ENCODE measurements at regions not wholly inside any gene's neighbourhood (a gene's known extent, or its start where the extent isn't known, plus 50 kb on each side); places are given as distances from the start of the nearest gene placed in this dataset.

DNA sequence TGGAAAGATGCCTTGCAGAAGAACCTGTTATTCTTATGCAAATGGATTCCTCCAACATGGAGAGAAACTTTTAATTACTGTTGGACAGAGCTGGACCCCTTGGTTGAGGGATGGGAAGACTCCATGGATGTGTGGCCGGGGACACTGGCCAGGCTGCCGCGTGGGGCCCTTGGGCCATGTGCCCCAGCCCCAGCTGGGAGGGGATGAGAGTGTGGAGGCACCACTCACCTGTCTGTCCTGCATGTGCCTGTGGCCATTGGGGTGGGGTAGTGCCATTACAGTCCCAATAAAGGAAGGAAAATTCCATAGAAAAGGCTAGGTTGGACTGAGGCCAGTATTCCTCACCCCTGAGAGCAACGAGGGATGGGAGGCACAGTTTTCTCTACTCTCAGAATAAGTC, 564.5 kb upstream of the PTBP2 start:
- H3K36me3 ChIP-seq (ENCODE audit: control insufficient read depth in 1 of 2, insufficient read depth in 2 of 2, low read length in 1 of 2): no peaks in the 10 kb centered on the region
- no peak overlapping the region for H3K4me3 ChIP-seq (ENCODE audit: low read length in 2 of 2)
- H3K27me3 ChIP-seq (ENCODE audit: control insufficient read depth in 1 of 2, insufficient read depth in 2 of 2, low read length in 1 of 2): no peaks in the 10 kb centered on the region
- H3K27ac ChIP-seq (ENCODE audit: low read depth in 1 of 2, low read length in 2 of 2): no peak overlapping the region
- 81 to 82% methylated on average over 4 of the region's 4 CpGs for WGBS, 2 donors
- no peak for DNase-seq
- no peak for ATAC-seq (ENCODE audit: low FRiP score)
- no peaks in the 10 kb centered on the region for H3K4me1 ChIP-seq (ENCODE audit: control insufficient read depth in 1 of 2, insufficient read depth in 2 of 2, low read length in 2 of 2)
- H3K9me3 ChIP-seq (ENCODE audit: control insufficient read depth, low read length): no peaks in the 10 kb centered on the region
- intact Hi-C loops (cut with DNase I): no loop called here

DNA sequence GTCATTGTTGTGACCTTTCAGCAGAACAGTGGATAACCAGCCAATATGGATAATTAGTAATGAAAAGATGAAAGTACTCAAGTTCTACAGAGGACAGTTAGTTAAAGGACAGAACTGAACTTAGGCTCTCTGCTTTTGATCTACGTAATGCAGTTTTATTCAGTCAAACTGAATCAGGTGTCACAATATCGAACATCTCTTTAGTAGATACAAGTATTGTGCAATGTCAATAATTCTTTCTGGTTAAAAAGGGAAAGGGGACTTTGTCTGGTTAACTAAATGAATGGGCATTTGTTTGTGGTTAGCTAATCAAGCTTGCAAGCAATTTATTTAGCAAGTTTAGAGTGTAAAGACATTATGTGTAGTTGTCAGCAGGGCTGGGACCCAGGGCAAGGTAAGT, 562.2 kb upstream of the PTBP2 start:
- no peak for DNase-seq
- intact Hi-C loops (cut with DNase I): no loop called here
- no peak overlapping the region for H3K4me3 ChIP-seq (ENCODE audit: low read length in 2 of 2)
- WGBS, 2 donors: 97% methylated on average over 2 of the region's 2 CpGs
- H3K9me3 ChIP-seq (ENCODE audit: control insufficient read depth, low read length): no peaks in the 10 kb centered on the region
- H3K4me1 ChIP-seq (ENCODE audit: control insufficient read depth in 1 of 2, insufficient read depth in 2 of 2, low read length in 2 of 2): no peaks in the 10 kb centered on the region
- no peak for ATAC-seq (ENCODE audit: low FRiP score)
- H3K36me3 ChIP-seq (ENCODE audit: control insufficient read depth in 1 of 2, insufficient read depth in 2 of 2, low read length in 1 of 2): no peaks in the 10 kb centered on the region
- no peak overlapping the region for H3K27ac ChIP-seq (ENCODE audit: low read depth in 1 of 2, low read length in 2 of 2)
- no peaks in the 10 kb centered on the region for H3K27me3 ChIP-seq (ENCODE audit: control insufficient read depth in 1 of 2, insufficient read depth in 2 of 2, low read length in 1 of 2)

DNA sequence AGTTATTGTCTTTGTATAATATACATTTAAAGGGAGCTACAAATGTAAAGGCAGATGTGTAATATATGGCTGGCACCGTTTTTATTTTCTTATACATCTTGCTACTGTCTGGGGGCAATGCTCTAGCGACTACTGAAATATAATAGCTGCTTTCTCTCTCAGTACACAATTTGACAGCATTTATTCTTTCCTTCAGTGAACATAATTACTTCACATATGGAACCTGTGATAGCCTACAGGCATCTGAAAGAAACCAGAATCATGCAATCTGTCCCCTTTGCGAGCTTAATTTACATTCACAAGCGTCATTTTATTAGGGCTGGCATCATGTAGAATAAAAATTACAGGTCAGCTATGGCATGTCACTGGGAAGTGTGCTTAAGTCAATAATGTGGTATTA, 557.5 kb upstream of the PTBP2 start:
- intact Hi-C loops (cut with DNase I): no loop called here
- DNase-seq (no peak), ATAC-seq (ENCODE audit: low FRiP score) (no peak)
- Histone ChIP-seq H3K27ac (ENCODE audit: low read depth in 1 of 2, low read length in 2 of 2) (no peak overlapping the region), H3K4me3 (ENCODE audit: low read length in 2 of 2) (no peak overlapping the region), H3K27me3 (ENCODE audit: control insufficient read depth in 1 of 2, insufficient read depth in 2 of 2, low read length in 1 of 2) (no peaks in the 10 kb centered on the region), H3K4me1 (ENCODE audit: control insufficient read depth in 1 of 2, insufficient read depth in 2 of 2, low read length in 2 of 2) (no peaks in the 10 kb centered on the region), H3K36me3 (ENCODE audit: control insufficient read depth in 1 of 2, insufficient read depth in 2 of 2, low read length in 1 of 2) (no peaks in the 10 kb centered on the region), H3K9me3 (ENCODE audit: control insufficient read depth, low read length) (no peaks in the 10 kb centered on the region)
- 66 to 69% methylated on average over 4 of the region's 4 CpGs for WGBS, 2 donors

DNA sequence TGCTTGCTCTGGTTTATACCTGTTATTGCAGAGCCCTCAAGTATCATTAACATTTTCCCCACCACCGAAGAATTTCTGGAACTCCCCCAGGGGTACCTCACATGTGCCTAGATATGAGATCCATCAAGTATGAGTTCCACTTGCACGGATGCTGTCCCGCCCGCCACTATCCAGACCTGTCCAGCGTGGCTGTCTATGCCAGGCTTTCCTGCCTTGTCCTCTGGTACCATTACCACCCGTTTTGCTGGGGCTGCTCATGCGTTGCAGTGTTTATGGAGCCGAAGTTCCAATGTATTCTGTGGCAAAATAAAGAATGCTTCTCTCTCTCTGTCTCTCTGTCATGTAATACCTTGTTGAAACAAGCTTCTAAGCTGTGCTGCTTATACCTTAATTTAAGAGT, 543.5 kb upstream of the PTBP2 start:
- H3K27ac ChIP-seq (ENCODE audit: low read depth in 1 of 2, low read length in 2 of 2): no peak overlapping the region
- ATAC-seq (ENCODE audit: low FRiP score): no peak
- 84 to 90% methylated on average over 8 of the region's 8 CpGs for WGBS, 2 donors
- no peak overlapping the region for H3K4me3 ChIP-seq (ENCODE audit: low read length in 2 of 2)
- intact Hi-C loops (cut with DNase I): no loop called here
- no peaks in the 10 kb centered on the region for H3K36me3 ChIP-seq (ENCODE audit: control insufficient read depth in 1 of 2, insufficient read depth in 2 of 2, low read length in 1 of 2)
- H3K9me3 ChIP-seq (ENCODE audit: control insufficient read depth, low read length): no peaks in the 10 kb centered on the region
- no peaks in the 10 kb centered on the region for H3K4me1 ChIP-seq (ENCODE audit: control insufficient read depth in 1 of 2, insufficient read depth in 2 of 2, low read length in 2 of 2)
- H3K27me3 ChIP-seq (ENCODE audit: control insufficient read depth in 1 of 2, insufficient read depth in 2 of 2, low read length in 1 of 2): no peaks in the 10 kb centered on the region
- no peak for DNase-seq

DNA sequence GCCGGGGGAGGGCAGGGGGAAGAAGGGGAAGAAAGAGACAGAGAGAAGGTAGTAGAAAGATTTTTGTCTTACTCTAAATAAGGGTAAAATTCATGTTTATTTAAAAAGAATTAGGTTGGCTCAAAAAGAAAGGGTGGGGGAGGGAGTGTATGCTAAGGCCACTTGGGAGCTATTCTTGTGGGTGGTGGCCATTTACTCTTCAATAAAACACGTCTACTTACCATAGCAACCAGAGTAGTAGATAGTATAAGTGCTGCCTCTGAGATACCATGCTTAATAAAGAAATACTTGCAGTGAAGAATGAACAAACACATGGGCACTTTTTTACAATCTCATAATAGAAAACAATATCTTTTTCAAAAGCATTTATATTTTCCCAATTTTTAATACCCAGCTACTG, 538.1 kb upstream of the PTBP2 start:
- intact Hi-C loops (cut with DNase I): no loop called here
- H3K4me1 ChIP-seq (ENCODE audit: control insufficient read depth in 1 of 2, insufficient read depth in 2 of 2, low read length in 2 of 2): peaks cover 0 to 2% of the 10 kb centered on the region in 2 donors
- no peaks in the 10 kb centered on the region for H3K36me3 ChIP-seq (ENCODE audit: control insufficient read depth in 1 of 2, insufficient read depth in 2 of 2, low read length in 1 of 2)
- 22 to 49% methylated on average over 1 to 2 of the region's 2 CpGs for WGBS, 2 donors
- H3K9me3 ChIP-seq (ENCODE audit: control insufficient read depth, low read length): no peaks in the 10 kb centered on the region
- no peak overlapping the region for H3K27ac ChIP-seq (ENCODE audit: low read depth in 1 of 2, low read length in 2 of 2)
- H3K4me3 ChIP-seq (ENCODE audit: low read length in 2 of 2): no peak overlapping the region
- DNase-seq (no peak), ATAC-seq (ENCODE audit: low FRiP score) (no peak)
- no peaks in the 10 kb centered on the region for H3K27me3 ChIP-seq (ENCODE audit: control insufficient read depth in 1 of 2, insufficient read depth in 2 of 2, low read length in 1 of 2)

DNA sequence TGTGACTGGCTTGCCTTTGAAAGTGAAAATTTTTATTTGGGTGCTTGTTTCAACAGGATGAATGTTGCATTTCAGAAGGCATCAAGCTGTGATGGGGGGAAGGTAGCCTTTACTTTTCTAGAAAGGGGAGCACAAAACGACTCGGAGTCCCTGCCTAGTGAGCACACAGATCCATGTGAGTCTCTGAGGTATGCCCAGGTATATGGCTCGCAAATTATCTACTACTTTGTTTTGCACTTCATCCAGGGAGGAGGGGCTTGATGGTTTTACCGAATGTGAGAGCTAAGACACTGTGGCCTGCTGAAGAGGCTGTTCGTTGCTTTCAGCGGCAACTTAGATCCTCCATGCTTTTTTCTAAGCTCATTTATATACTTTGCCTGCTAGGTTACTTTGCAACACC, 537.7 kb upstream of the PTBP2 start:
- Histone ChIP-seq H3K4me1 (ENCODE audit: control insufficient read depth in 1 of 2, insufficient read depth in 2 of 2, low read length in 2 of 2) (peaks cover 0 to 2% of the 10 kb centered on the region in 2 donors), H3K4me3 (ENCODE audit: low read length in 2 of 2) (no peak overlapping the region), H3K9me3 (ENCODE audit: control insufficient read depth, low read length) (no peaks in the 10 kb centered on the region), H3K27me3 (ENCODE audit: control insufficient read depth in 1 of 2, insufficient read depth in 2 of 2, low read length in 1 of 2) (no peaks in the 10 kb centered on the region), H3K36me3 (ENCODE audit: control insufficient read depth in 1 of 2, insufficient read depth in 2 of 2, low read length in 1 of 2) (no peaks in the 10 kb centered on the region), H3K27ac (ENCODE audit: low read depth in 1 of 2, low read length in 2 of 2) (no peak overlapping the region)
- DNase-seq (no peak), ATAC-seq (ENCODE audit: low FRiP score) (no peak)
- 65 to 70% methylated on average over 6 of the region's 6 CpGs for WGBS, 2 donors
- intact Hi-C loops (cut with DNase I): no loop called here

DNA sequence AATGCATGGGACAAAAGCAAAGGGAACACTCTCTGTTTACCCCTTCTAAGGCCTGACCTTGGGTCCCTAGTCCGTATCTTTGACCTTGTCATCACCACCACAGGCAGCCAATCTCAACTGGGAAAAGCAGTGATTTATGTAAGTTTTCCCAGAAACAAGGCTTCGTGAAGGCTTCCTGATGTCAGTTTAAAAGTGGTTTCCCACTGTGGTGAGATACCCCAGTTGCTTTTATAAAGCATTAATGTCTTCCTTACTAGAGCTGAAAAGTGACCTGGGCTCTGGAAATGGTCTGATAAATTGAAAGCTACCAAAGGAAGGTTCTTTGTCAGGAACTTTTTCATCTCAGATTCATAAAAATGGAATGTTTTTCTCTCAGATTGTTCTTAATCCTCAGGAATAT, 536.4 kb upstream of the PTBP2 start:
- 62 to 80% methylated on average over 2 of the region's 2 CpGs for WGBS, 2 donors
- Histone ChIP-seq H3K36me3 (ENCODE audit: control insufficient read depth in 1 of 2, insufficient read depth in 2 of 2, low read length in 1 of 2) (no peaks in the 10 kb centered on the region), H3K27me3 (ENCODE audit: control insufficient read depth in 1 of 2, insufficient read depth in 2 of 2, low read length in 1 of 2) (no peaks in the 10 kb centered on the region), H3K4me1 (ENCODE audit: control insufficient read depth in 1 of 2, insufficient read depth in 2 of 2, low read length in 2 of 2) (peaks cover 0 to 2% of the 10 kb centered on the region in 2 donors), H3K27ac (ENCODE audit: low read depth in 1 of 2, low read length in 2 of 2) (no peak overlapping the region), H3K4me3 (ENCODE audit: low read length in 2 of 2) (no peak overlapping the region), H3K9me3 (ENCODE audit: control insufficient read depth, low read length) (no peaks in the 10 kb centered on the region)
- no peak for ATAC-seq (ENCODE audit: low FRiP score)
- DNase-seq: no peak
- intact Hi-C loops (cut with DNase I): no loop called here

DNA sequence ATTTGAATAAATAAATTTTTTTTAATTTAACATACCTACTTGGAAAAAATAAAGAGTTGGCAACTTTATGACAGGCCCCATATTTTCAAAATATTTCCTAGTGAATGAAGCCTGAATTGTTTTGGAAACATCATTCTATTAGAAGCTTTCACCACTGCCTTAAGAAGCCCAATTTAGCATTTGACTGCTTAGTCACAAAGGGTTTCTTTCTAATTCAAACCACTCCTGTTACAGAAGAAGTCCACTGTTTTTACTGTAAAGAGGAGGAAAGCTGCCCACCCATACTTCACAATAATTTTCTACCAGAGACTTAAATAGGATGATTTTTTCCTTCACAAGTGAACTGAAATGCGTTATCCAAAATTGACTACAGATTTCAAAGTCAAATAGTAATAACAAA, 534.6 kb upstream of the PTBP2 start:
- peaks cover 0 to 2% of the 10 kb centered on the region in 2 donors for H3K4me1 ChIP-seq (ENCODE audit: control insufficient read depth in 1 of 2, insufficient read depth in 2 of 2, low read length in 2 of 2)
- H3K36me3 ChIP-seq (ENCODE audit: control insufficient read depth in 1 of 2, insufficient read depth in 2 of 2, low read length in 1 of 2): no peaks in the 10 kb centered on the region
- no peak overlapping the region for H3K4me3 ChIP-seq (ENCODE audit: low read length in 2 of 2)
- DNase-seq: no peak
- intact Hi-C loops (cut with DNase I): no loop called here
- H3K9me3 ChIP-seq (ENCODE audit: control insufficient read depth, low read length): no peaks in the 10 kb centered on the region
- no peaks in the 10 kb centered on the region for H3K27me3 ChIP-seq (ENCODE audit: control insufficient read depth in 1 of 2, insufficient read depth in 2 of 2, low read length in 1 of 2)
- WGBS, 2 donors: 24 to 38% methylated on average over 1 of the region's 1 CpG
- H3K27ac ChIP-seq (ENCODE audit: low read depth in 1 of 2, low read length in 2 of 2): no peak overlapping the region
- no peak for ATAC-seq (ENCODE audit: low FRiP score)

DNA sequence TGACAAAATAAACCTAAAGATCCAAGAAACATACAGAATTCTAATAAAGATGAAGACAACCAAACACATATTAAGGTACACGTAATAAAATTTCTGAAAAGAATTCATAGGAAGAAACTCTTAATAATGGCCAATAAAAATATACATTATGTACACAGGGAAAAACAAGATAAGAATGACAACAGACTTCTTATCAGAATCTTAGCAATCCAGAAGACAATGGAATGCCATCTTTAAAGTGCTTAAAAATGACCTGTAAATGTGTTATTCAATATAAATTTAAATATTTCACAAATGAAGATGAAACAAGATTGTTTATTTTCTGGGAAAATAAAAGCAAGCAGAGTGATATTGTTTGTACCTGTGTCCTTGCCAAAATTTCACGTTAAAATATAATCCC, 530.4 kb upstream of the PTBP2 start:
- intact Hi-C loops (cut with DNase I): no loop called here
- no peak for DNase-seq
- Histone ChIP-seq H3K27me3 (ENCODE audit: control insufficient read depth in 1 of 2, insufficient read depth in 2 of 2, low read length in 1 of 2) (no peaks in the 10 kb centered on the region), H3K4me1 (ENCODE audit: control insufficient read depth in 1 of 2, insufficient read depth in 2 of 2, low read length in 2 of 2) (peaks cover 0 to 2% of the 10 kb centered on the region in 2 donors), H3K27ac (ENCODE audit: low read depth in 1 of 2, low read length in 2 of 2) (no peak overlapping the region), H3K36me3 (ENCODE audit: control insufficient read depth in 1 of 2, insufficient read depth in 2 of 2, low read length in 1 of 2) (no peaks in the 10 kb centered on the region), H3K9me3 (ENCODE audit: control insufficient read depth, low read length) (no peaks in the 10 kb centered on the region), H3K4me3 (ENCODE audit: low read length in 2 of 2) (no peak overlapping the region)
- ATAC-seq (ENCODE audit: low FRiP score): no peak
- 38 to 78% methylated on average over 2 of the region's 2 CpGs for WGBS, 2 donors
